Cardiac septum (tissue), 1 donor: ENCODE measurements at regions not wholly inside any gene's neighbourhood (a gene's known extent, or its start where the extent isn't known, plus 50 kb on each side); places are given as distances from the start of the nearest gene placed in this dataset.

Source experiments
- DNase-seq: peaks from one replicate; pipeline ENCODE4 v3.0.0-alpha.2; 2020; ENCODE audit warnings: low spot score
- intact Hi-C: fragments of 100-400 bp; cut with DNase I; formaldehyde crosslinking; loops from one replicate; pipeline ENCODE4 v1.14.0; 2022
- donor health status: DM: no; HTN: no; CAD: no.

- no peak for DNase-seq
- intact Hi-C loops: no loop called here
Observed at GRCh38 chr12:100737168-100737567, 57.4 kb upstream of the ANO4 start.

DNA sequence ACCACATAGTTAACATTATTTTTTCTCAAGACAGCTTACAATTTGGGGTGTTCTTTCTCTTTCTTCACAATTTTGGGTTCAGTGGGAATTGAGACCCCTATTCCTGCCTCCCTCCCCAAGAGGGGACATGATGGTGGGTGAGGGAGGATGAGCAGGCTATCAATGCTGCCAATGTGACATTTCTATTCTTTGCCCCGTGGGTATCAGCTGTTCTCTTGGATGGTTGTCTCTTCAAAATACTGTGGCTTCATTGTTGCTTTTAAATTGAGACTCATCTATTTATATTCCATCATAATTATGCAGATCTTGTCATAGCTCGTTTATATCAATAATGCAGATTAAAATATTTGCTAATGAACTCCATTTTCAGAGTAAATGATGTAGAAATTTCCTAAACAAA, 56.5 kb upstream of the ANO4 start:
- DNase-seq: no peak
- intact Hi-C loops: no loop called here

- intact Hi-C loops: loop anchor here (5.0 kb wide), 1 partner anchor 394 kb away; no protein-coding TSS in a partner anchor
- DNase-seq: no peak
Observed at GRCh38 chr12:100741084-100741711, 53.4 kb upstream of the ANO4 start.

DNA sequence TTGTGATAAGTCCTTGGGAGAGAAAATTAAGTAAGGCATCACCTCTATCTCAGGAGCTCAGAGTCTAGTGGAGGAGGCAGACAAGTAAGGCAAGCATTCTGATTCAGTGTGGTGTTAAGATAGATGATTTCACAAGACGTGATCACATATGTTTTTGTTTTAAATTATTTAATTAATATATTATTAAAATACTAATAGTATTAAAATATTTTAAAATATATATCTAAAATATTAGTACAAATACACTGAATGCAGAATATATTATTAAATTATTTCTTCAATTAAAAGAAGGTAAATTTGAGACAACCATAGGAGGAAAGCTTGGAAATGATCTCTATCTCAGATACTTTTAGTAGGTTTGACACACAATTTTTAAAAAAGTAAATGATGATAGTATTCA, 51.5 kb upstream of the ANO4 start:
- intact Hi-C loops: loop anchor here (5.0 kb wide), 1 partner anchor 396 kb away; no protein-coding TSS in a partner anchor
- no peak for DNase-seq
